BJ (cell line): ENCODE measurements at regions not wholly inside any gene's neighbourhood (a gene's known extent, or its start where the extent isn't known, plus 50 kb on each side); places are given as distances from the start of the nearest gene placed in this dataset.

ENCODE experiments used
- CTCF ChIA-PET: fragments of 350-600 bp; formaldehyde crosslinking; extraction: SDS; loops from one replicate; lab custom pipeline; 2021; ENCODE audit warnings: antibody characterized with exemption, inconsistent platforms; lab: Yijun Ruan, JAX
- POLR2A ChIA-PET: fragments of 300-600 bp; sonication (Branson Sonifier 250); formaldehyde crosslinking; extraction: SDS; loops from one replicate; lab custom pipeline; 2021; ENCODE audit warnings: antibody characterized with exemption; lab: Charles Lee
- DNase-seq: peaks from one replicate; pipeline ENCODE4 v3.0.0-alpha.2; 2011; ENCODE audit warnings: low read depth
- H3K27me3 ChIP-seq: 2 replicates; pipeline ENCODE4 v1.6.0; 2011; ENCODE audit warnings: low read length; ENCODE audit not compliant: control insufficient read depth, insufficient read depth
- H3K36me3 ChIP-seq: 2 replicates; pipeline ENCODE4 v1.5.1; 2011; ENCODE audit warnings: low read length; ENCODE audit not compliant: control insufficient read depth, insufficient read depth
- H3K4me3 ChIP-seq: 2 replicates; pipeline ENCODE4 v1.5.1; 2011; ENCODE audit warnings: low read depth, mild to moderate bottlenecking, control low read depth, low read length
- TF ChIP-seq, protein P1 (sequence below): IDR thresholded peaks from 2 replicates; pipeline ENCODE4 v1.5.1; 2011; ENCODE audit warnings: low read depth, mild to moderate bottlenecking, control low read depth, inconsistent platforms, low read length, moderate library complexity; ENCODE audit not compliant: insufficient read depth

DNA sequence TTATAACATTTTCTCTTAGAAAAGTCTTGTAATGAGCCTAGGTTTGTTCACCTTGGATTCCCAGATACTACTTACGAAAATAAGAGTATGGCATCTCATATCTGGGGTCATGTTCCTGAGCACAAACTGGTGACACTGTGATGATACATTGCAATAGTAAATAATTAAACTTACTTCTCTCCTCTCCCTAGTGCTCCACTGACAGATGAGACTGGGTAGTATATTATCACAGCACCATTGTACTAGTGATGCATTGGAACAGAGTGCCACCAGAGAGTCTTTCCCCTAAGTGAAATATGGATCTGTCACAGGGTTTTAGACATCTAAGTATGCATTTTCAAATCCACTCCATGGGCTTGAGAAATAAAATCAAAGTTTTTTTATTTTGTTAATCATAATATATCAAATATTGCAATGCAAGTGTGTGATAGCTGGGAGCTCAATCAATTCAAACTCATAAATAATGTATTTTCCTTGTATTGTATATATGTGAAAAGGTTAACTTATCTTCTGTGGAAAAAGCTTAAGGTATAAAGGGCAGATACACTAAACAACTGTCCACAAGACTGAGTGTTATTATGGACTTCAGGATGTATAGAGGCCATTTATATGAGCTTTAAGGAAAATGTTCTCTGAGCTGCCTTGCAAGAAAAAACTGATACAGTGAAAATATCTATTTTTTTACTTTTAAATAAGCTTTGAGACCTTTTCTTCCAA lies 275.5 kb downstream of the ZWINT start:
- ChIA-PET POLR2A (no interaction called here), CTCF (interaction anchor here (0.7 kb wide), 1 partner anchor 20 kb away, joined by 3 read pairs; no protein-coding TSS in a partner anchor)
- Histone ChIP-seq H3K4me3 (no peak overlapping the region), H3K36me3 (no peaks in the 10 kb centered on the region), H3K27me3 (no peaks in the 10 kb centered on the region)
- TF ChIP-seq, protein P1, sequence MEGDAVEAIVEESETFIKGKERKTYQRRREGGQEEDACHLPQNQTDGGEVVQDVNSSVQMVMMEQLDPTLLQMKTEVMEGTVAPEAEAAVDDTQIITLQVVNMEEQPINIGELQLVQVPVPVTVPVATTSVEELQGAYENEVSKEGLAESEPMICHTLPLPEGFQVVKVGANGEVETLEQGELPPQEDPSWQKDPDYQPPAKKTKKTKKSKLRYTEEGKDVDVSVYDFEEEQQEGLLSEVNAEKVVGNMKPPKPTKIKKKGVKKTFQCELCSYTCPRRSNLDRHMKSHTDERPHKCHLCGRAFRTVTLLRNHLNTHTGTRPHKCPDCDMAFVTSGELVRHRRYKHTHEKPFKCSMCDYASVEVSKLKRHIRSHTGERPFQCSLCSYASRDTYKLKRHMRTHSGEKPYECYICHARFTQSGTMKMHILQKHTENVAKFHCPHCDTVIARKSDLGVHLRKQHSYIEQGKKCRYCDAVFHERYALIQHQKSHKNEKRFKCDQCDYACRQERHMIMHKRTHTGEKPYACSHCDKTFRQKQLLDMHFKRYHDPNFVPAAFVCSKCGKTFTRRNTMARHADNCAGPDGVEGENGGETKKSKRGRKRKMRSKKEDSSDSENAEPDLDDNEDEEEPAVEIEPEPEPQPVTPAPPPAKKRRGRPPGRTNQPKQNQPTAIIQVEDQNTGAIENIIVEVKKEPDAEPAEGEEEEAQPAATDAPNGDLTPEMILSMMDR, result no peak
- DNase-seq, result no peak

DNA sequence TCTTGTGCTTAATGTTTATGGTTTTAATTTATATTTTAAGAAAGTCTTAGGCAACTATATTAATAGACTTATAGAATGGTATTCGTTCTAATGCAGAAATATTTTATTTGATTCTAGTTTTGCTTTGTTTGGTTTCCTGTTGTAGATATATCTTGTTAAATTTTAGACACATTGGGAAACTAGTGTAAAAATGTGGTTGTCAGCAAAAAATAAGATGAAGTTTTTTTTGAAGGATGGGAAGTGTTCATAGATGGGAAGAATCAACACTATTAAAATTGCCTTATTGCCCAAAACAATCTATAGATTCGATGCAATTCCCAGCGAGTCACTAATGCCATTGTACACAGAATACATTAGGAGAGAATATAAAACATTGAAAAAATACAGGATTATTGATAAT lies 278.9 kb downstream of the ZWINT start:
- TF ChIP-seq, protein P1, result no peak
- POLR2A ChIA-PET, result no interaction called here
- Histone ChIP-seq H3K4me3 (no peak overlapping the region), H3K27me3 (no peaks in the 10 kb centered on the region), H3K36me3 (no peaks in the 10 kb centered on the region)
- CTCF ChIA-PET, result no interaction called here
- no peak for DNase-seq

DNA sequence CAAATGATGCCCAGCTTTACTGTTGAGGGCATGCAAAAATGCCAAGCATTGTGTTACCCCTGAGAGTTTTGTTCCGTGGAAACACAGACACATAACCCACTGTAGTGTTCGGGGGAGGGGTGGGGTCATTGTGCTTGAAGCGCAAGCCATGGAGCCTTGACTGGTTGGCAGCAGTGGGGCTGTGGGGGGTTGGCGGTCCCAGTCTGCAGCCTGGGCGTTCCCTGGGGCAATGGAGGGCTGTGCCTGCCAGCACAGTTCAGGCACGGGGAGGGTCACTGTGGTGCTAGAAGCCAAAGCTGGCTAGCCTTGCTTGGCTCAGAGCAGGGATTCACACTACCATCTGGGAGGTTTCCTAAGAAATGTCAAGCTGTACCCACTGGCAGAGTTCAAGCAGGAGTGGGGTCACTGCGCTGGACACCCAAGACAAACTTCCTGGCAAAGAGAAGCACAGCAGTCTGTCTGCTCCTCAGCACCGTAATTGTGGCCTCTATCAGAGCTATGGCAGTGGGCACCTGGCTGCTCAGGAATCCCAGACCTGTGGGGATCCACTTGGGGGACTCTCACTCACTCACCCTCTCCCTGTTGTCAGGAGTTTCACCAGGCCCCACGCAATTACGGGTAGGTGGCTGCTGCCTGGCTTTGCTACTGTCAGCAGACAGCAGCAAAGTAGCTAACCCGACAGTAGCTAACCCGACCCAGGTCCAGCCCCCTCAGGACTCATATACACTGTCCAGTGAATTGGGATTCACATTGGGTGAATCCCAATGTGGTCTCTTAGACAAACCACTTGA lies 292.4 kb downstream of the ZWINT start:
- TF ChIP-seq, protein P1, result no peak
- Histone ChIP-seq H3K4me3 (no peak overlapping the region), H3K27me3 (no peaks in the 10 kb centered on the region), H3K36me3 (no peaks in the 10 kb centered on the region)
- no peak for DNase-seq
- CTCF ChIA-PET, result no interaction called here
- POLR2A ChIA-PET, result no interaction called here

DNA sequence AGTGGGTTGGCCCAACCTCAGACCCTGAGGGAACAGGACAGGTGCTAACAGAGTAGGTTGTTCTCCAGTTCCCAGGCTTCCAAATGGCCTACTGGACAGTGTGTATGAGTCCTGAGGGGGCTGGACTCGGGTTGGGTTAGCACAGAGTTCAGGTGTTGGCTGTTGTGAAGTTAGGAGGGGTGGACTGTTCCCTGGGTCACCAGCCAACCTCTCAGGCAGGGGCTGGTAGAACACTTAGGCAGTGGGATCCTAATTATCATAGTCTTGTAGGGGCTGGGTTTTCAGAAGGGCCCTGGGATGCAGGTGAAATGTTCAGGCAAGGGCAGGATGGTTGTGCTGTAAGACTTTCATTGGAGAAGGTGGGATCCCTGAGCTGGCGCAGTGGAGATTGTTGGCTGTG lies 293.0 kb downstream of the ZWINT start:
- ChIA-PET POLR2A (no interaction called here), CTCF (no interaction called here)
- no peak for DNase-seq
- Histone ChIP-seq H3K4me3 (no peak overlapping the region), H3K27me3 (no peaks in the 10 kb centered on the region), H3K36me3 (no peaks in the 10 kb centered on the region)
- TF ChIP-seq, protein P1, result no peak

DNA sequence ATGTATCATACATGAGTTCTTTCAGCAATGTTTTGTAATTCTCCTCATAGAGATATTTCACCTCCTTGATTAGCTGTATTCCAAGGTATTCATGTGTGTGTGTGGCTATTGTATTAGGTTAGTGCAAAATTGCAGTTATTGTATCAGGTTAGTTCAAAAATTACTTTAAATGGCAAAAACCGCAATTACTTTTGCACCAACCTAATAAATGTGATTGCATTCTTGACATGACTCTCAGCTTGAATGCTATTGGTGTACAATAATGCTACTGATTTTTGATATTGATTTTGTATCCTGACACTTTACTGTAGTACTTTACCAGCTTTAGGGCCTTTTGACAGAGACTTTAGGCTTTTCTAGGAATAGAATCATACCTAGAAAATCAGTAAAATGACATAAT lies 297.4 kb downstream of the ZWINT start:
- CTCF ChIA-PET, result no interaction called here
- POLR2A ChIA-PET, result no interaction called here
- no peaks in the 10 kb centered on the region for H3K27me3 ChIP-seq
- H3K36me3 ChIP-seq, result no peaks in the 10 kb centered on the region
- H3K4me3 ChIP-seq, result no peak overlapping the region
- no peak for DNase-seq
- TF ChIP-seq, protein P1, result no peak
